SH-SY5Y (cell line): ENCODE measurements at regions not wholly inside any gene's neighbourhood (a gene's known extent, or its start where the extent isn't known, plus 50 kb on each side); places are given as distances from the start of the nearest gene placed in this dataset.

ENCODE experiments used
- GATA2 ChIP-seq: IDR thresholded peaks from 2 replicates; pipeline ENCODE4 v1.6.1; 2011; ENCODE audit warnings: mild to moderate bottlenecking, low read depth, low read length
- GATA3 ChIP-seq: IDR thresholded peaks from 2 replicates; pipeline ENCODE4 v1.6.1; 2011; ENCODE audit warnings: low read depth, mild to moderate bottlenecking, low read length, moderate library complexity

DNA sequence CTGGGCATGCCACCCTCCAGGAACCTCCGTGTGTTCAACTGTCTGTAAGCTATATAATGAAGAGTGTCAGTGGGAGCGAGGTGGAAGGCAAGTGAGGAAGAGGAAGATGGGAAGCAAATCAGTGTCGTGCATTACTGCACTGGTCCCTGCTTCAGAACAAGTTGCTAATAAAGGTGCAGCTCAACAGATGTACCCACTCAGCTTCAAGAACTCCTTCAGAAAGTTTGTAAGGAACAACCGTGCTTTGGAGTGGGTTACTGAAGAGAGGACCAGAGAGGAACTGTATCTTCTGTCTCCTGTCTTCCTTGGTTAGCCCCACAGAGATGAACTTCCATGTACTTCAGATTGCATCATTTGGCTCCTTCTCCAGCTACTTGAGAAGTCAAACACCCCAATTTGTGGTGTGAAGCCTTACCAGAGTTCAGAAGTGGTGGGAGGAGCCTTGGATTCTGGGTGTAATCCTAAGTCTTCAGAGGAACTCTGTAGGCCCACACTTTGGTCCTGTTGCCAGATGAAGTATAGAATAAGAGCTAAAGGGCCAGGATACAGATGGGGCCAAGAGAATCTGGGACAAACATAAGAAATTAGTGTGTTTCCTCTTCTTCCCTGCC is 290.5 kb upstream of the PROX1 start:
- TF ChIP-seq GATA3 (no peak), GATA2 (no peak)
